ENCODE measurements at regions not wholly inside any gene's neighbourhood (a gene's known extent, or its start where the extent isn't known, plus 50 kb on each side); places are given as distances from the start of the nearest gene placed in this dataset.

GRCh38 chrX:97787849-97788248 lies 904.1 kb downstream of the RPA4 start:
- TF ChIP-seq POLR2A (IDR thresholded peaks at IDR 0.05; ENCODE audit: low read depth, low read length) = no peak
- TF ChIP-seq CTCF (conservative IDR thresholded peaks at IDR 0.05; ENCODE audit: low read depth, low read length) = no peak
- TF ChIP-seq RAD21 (IDR thresholded peaks at IDR 0.05; ENCODE audit: low read length) = no peak
- TF ChIP-seq RFX5 (IDR thresholded peaks at IDR 0.05; ENCODE audit: low read depth, low read length) = no peak
- no peak for TF ChIP-seq CEBPB (IDR thresholded peaks at IDR 0.05; ENCODE audit: low read depth, low read length)
- no peak for TF ChIP-seq BHLHE40 (IDR thresholded peaks at IDR 0.05; ENCODE audit: low read depth, low read length)
- no peak for TF ChIP-seq MXI1 (IDR thresholded peaks at IDR 0.05; ENCODE audit: borderline replicate concordance, low read depth, low read length)
- TF ChIP-seq MAFK (IDR thresholded peaks at IDR 0.05; ENCODE audit: low read depth, low read length) = no peak
- no peak for TF ChIP-seq SMC3 (IDR thresholded peaks at IDR 0.05; ENCODE audit: low read depth, low read length)
- TF ChIP-seq, protein P1, sequence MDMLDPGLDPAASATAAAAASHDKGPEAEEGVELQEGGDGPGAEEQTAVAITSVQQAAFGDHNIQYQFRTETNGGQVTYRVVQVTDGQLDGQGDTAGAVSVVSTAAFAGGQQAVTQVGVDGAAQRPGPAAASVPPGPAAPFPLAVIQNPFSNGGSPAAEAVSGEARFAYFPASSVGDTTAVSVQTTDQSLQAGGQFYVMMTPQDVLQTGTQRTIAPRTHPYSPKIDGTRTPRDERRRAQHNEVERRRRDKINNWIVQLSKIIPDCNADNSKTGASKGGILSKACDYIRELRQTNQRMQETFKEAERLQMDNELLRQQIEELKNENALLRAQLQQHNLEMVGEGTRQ (IDR thresholded peaks at IDR 0.05; ENCODE audit: low read depth, low read length) = no peak
- TF ChIP-seq, protein P2, sequence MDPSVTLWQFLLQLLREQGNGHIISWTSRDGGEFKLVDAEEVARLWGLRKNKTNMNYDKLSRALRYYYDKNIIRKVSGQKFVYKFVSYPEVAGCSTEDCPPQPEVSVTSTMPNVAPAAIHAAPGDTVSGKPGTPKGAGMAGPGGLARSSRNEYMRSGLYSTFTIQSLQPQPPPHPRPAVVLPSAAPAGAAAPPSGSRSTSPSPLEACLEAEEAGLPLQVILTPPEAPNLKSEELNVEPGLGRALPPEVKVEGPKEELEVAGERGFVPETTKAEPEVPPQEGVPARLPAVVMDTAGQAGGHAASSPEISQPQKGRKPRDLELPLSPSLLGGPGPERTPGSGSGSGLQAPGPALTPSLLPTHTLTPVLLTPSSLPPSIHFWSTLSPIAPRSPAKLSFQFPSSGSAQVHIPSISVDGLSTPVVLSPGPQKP (IDR thresholded peaks at IDR 0.05; ENCODE audit: borderline replicate concordance, low read depth, low read length) = no peak
- no peak for TF ChIP-seq CHD1 (IDR thresholded peaks at IDR 0.05; ENCODE audit: low read depth, low read length)
- TF ChIP-seq MAZ (IDR thresholded peaks at IDR 0.05; ENCODE audit: borderline replicate concordance, low read depth, low read length) = no peak
